GM12891 (cell line): ENCODE measurements at regions not wholly inside any gene's neighbourhood (a gene's known extent, or its start where the extent isn't known, plus 50 kb on each side); places are given as distances from the start of the nearest gene placed in this dataset.

ENCODE experiments used
- PAX5 ChIP-seq: IDR thresholded peaks from 2 replicates; pipeline ENCODE4 v1.6.1; 2011; ENCODE audit warnings: low read length, moderate library complexity, mild to moderate bottlenecking; ENCODE audit not compliant: insufficient read depth, severe bottlenecking
- POLR2A ChIP-seq: IDR thresholded peaks from 2 replicates; pipeline ENCODE4 v1.6.1; 2011; ENCODE audit warnings: low read depth, low read length, control low read depth
- POLR2AphosphoS5 ChIP-seq: IDR thresholded peaks from 2 replicates; pipeline ENCODE4 v1.6.1; 2011; ENCODE audit warnings: low read depth, low read length, control low read depth
- POU2F2 ChIP-seq: IDR thresholded peaks from 2 replicates; pipeline ENCODE4 v1.6.1; 2011; ENCODE audit warnings: low read depth, mild to moderate bottlenecking, control low read depth, low read length, moderate library complexity
- SPI1 ChIP-seq: IDR thresholded peaks from 2 replicates; pipeline ENCODE4 v1.6.1; 2011; ENCODE audit warnings: low read depth, low read length, control low read depth
- TAF1 ChIP-seq: IDR thresholded peaks from 2 replicates; pipeline ENCODE4 v1.6.1; 2011; ENCODE audit warnings: low read depth, low read length, control low read depth

- TF ChIP-seq POLR2A: no peak
- TF ChIP-seq POLR2AphosphoS5: no peak
- no peak for TF ChIP-seq PAX5
- TF ChIP-seq POU2F2: no peak
- TF ChIP-seq TAF1: no peak
- TF ChIP-seq SPI1: no peak
These were observed 314.9 kb upstream of the FGF13 start for GRCh38 chrX:139026406-139026805.
